Endothelial cell of umbilical vein (primary cell): ENCODE measurements at regions not wholly inside any gene's neighbourhood (a gene's known extent, or its start where the extent isn't known, plus 50 kb on each side); places are given as distances from the start of the nearest gene placed in this dataset.

Experiments
- POLR2A ChIP-seq: IDR thresholded peaks from 2 replicates; pipeline ENCODE4 v1.6.1; 2012; ENCODE audit warnings: low read depth, mild to moderate bottlenecking, control low read depth, low read length
- TF ChIP-seq, protein P1 (sequence below), 2 donors: IDR thresholded peaks; 1 replicate in 1 of 2; 2 replicates in 1 of 2; pipeline ENCODE4 v1.5.1; 2011; ENCODE audit warnings: low read length in 2 of 2, mild to moderate bottlenecking in 2 of 2, moderate library complexity in 2 of 2, control low read depth in 1 of 2, inconsistent platforms in 1 of 2, low read depth in 1 of 2; ENCODE audit not compliant: insufficient read depth in 1 of 2; ENCODE audit errors: extremely low read depth in 1 of 2

DNA sequence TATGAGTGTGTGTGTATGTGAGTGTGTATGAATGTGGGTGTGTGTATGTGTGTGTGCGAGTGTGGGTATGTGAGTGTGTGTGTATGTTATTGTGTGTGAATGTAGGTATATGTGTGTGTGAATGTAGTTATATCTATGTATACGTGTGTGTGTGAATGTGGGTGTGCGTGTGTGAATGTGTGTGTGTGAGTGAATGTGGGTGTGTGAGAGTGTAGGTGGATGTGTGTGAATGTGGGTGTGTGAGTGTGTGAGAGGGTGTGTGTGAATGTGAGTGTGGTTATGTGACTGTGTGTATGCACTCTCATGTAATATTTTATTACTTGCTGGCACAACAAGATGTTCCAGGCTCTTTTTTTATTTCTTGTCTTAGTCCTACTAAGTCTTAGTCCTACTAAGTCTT is 513.4 kb upstream of the B3GAT1 start:
- no peak for TF ChIP-seq POLR2A
- TF ChIP-seq, protein P1, sequence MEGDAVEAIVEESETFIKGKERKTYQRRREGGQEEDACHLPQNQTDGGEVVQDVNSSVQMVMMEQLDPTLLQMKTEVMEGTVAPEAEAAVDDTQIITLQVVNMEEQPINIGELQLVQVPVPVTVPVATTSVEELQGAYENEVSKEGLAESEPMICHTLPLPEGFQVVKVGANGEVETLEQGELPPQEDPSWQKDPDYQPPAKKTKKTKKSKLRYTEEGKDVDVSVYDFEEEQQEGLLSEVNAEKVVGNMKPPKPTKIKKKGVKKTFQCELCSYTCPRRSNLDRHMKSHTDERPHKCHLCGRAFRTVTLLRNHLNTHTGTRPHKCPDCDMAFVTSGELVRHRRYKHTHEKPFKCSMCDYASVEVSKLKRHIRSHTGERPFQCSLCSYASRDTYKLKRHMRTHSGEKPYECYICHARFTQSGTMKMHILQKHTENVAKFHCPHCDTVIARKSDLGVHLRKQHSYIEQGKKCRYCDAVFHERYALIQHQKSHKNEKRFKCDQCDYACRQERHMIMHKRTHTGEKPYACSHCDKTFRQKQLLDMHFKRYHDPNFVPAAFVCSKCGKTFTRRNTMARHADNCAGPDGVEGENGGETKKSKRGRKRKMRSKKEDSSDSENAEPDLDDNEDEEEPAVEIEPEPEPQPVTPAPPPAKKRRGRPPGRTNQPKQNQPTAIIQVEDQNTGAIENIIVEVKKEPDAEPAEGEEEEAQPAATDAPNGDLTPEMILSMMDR (IDR thresholded peaks at IDR 0.05; ENCODE audit: extremely low read depth in 1 of 2, insufficient read depth in 1 of 2, low read depth in 1 of 2, low read length in 2 of 2), result no peak
